ENCODE measurements at regions not wholly inside any gene's neighbourhood (a gene's known extent, or its start where the extent isn't known, plus 50 kb on each side); places are given as distances from the start of the nearest gene placed in this dataset.

DNA sequence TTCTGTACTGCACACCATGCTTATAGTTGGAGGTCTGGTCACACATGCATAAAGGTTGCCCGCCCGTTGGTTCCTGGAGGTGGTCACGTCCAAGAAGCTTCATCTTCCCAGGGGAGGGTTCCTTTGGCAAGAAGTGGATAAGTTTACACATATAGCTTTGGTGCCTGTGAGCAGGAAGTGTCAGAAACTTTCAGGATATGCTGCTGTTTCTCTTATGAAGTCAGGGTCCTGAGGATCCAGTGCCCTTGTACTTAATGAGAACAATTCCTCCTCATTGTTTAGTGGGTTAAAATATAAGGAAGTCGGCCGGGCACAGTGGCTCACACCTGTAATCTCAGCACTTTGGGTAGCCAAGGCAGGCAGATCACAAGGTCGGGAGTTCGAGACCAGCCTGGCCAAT lies 115.5 kb upstream of the DUSP22 start:
- TF ChIP-seq, protein P1, sequence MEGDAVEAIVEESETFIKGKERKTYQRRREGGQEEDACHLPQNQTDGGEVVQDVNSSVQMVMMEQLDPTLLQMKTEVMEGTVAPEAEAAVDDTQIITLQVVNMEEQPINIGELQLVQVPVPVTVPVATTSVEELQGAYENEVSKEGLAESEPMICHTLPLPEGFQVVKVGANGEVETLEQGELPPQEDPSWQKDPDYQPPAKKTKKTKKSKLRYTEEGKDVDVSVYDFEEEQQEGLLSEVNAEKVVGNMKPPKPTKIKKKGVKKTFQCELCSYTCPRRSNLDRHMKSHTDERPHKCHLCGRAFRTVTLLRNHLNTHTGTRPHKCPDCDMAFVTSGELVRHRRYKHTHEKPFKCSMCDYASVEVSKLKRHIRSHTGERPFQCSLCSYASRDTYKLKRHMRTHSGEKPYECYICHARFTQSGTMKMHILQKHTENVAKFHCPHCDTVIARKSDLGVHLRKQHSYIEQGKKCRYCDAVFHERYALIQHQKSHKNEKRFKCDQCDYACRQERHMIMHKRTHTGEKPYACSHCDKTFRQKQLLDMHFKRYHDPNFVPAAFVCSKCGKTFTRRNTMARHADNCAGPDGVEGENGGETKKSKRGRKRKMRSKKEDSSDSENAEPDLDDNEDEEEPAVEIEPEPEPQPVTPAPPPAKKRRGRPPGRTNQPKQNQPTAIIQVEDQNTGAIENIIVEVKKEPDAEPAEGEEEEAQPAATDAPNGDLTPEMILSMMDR (conservative IDR thresholded peaks at IDR 0.05; ENCODE audit: low read length) = no peak
- no peak for TF ChIP-seq EZH2phosphoT487 (IDR thresholded peaks at IDR 0.05; ENCODE audit: borderline replicate concordance, low read depth, low read length)
